Muscle of leg (tissue), 3 donors: ENCODE measurements at regions not wholly inside any gene's neighbourhood (a gene's known extent, or its start where the extent isn't known, plus 50 kb on each side); places are given as distances from the start of the nearest gene placed in this dataset.

ENCODE experiments used
- DNase-seq: peaks from one replicate; pipeline ENCODE4 v3.0.0; 2013
- H3K27ac ChIP-seq: one replicate; pipeline ENCODE4 v1.5.1; 2013; ENCODE audit warnings: mild to moderate bottlenecking, low read length, control low read depth
- H3K27me3 ChIP-seq: one replicate; pipeline ENCODE4 v1.6.1; 2013; ENCODE audit warnings: low read length; ENCODE audit not compliant: control insufficient read depth, insufficient read depth
- H3K36me3 ChIP-seq: one replicate; pipeline ENCODE4 v1.6.1; 2013; ENCODE audit warnings: low read length; ENCODE audit not compliant: control insufficient read depth, insufficient read depth
- H3K4me1 ChIP-seq: one replicate; pipeline ENCODE4 v1.6.1; 2013; ENCODE audit warnings: low read length; ENCODE audit not compliant: control insufficient read depth, insufficient read depth
- H3K4me3 ChIP-seq: one replicate; pipeline ENCODE4 v1.5.1; 2013; ENCODE audit warnings: low read length, control low read depth
- H3K9me3 ChIP-seq: replicated peaks from 2 replicates; pipeline ENCODE4 v1.6.1; 2013; ENCODE audit warnings: low read depth, low read length; ENCODE audit not compliant: control insufficient read depth
- WGBS: methylation state at CpG from one replicate; pipeline ENCODE4 v1.1.5; 2013; ENCODE audit warnings: missing lambda C conversion rate; ENCODE audit not compliant: insufficient coverage; 5-methylcytosine and 5-hydroxymethylcytosine counted together

DNA sequence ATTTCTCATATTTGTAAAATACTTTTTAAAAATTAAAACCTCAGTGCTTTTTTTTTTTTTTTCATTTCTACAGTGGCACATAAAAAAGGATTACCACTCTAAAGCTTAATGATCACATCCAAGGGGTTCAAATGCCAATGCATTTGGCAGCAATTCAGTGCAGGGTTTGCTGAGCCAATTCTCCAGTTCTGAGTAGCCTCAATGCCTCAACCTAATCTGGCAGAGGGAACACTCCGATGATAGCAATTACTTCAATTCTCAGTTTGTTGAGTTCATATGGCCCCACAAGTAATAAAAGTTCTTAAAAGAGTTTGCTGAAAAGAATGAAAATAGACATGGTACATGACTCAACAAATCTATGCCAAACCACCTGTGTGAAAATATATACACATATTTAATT is 79.3 kb upstream of the RBMS3 start:
- Histone ChIP-seq H3K9me3 (no peaks in the 10 kb centered on the region), H3K4me3 (no peak overlapping the region), H3K4me1 (no peaks in the 10 kb centered on the region), H3K27ac (no peak overlapping the region), H3K27me3 (no peaks in the 10 kb centered on the region), H3K36me3 (no peaks in the 10 kb centered on the region)
- no CpG with 5 or more reads among the region's 1 CpG for WGBS
- no peak for DNase-seq

DNA sequence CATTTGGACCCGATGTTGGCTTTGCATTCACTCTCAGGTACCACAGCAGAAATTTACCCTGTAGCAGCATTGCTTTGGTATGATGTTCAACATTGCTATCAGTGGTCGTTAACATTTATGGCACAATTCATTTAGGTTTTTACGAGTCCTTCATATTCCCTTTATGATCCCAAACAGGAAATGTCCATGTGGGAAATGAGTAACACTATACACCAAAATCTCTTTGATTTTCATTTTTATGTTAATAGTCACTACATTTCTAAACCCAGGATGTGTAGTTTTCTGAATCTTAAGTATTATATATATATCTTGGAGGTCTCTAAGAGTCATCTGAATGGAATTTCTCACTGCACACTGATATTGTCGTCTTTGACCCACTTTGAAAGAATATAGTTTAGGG is 78.5 kb upstream of the RBMS3 start:
- no peak for DNase-seq
- Histone ChIP-seq H3K27ac (no peak overlapping the region), H3K36me3 (no peaks in the 10 kb centered on the region), H3K9me3 (no peaks in the 10 kb centered on the region), H3K27me3 (no peaks in the 10 kb centered on the region), H3K4me3 (no peak overlapping the region), H3K4me1 (no peaks in the 10 kb centered on the region)
- no CpG with 5 or more reads among the region's 4 CpGs for WGBS

DNA sequence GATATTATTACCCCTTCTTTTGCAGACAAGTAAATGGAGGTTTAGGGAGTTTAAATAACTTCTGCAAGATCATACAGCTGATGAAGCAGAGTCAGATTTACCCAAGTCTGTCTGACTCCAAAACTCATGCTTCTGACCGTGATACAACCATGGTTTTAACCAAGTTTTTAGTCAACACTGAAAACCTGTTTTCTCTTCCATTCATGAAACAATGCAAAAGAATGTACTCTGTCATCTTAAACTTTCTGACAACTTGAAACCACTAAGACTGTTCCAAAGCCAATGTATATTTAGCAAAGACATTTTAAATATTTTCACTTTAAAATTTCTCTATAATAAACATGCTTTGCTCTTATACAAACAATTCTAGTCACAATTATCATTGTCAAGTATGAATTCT is 77.0 kb upstream of the RBMS3 start:
- H3K36me3 ChIP-seq = no peaks in the 10 kb centered on the region
- no peak overlapping the region for H3K27ac ChIP-seq
- no peaks in the 10 kb centered on the region for H3K27me3 ChIP-seq
- WGBS = 92% methylated on average over 1 of the region's 1 CpG
- no peaks in the 10 kb centered on the region for H3K9me3 ChIP-seq
- H3K4me3 ChIP-seq = no peak overlapping the region
- H3K4me1 ChIP-seq = no peaks in the 10 kb centered on the region
- no peak for DNase-seq

DNA sequence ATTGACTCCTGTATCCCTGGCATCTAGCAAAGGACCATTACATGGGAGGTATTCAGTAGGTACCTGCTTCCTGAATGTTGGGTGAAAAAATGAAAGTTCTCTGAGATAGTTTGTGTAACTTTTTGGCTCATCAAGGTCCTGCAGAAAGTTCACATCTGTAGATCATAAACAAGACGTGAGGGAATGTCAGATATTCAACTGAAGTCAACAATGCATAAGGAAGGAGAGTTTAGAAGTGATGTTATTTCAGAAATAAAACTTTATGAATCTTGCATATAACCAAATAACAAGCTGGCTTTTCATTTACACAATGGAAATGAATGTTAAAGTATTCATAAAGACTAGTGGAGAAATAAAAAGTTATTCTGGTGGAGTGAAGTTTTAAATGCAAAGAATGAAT is 73.4 kb upstream of the RBMS3 start:
- H3K4me1 ChIP-seq = no peaks in the 10 kb centered on the region
- no peaks in the 10 kb centered on the region for H3K9me3 ChIP-seq
- no peaks in the 10 kb centered on the region for H3K27me3 ChIP-seq
- H3K36me3 ChIP-seq = no peaks in the 10 kb centered on the region
- DNase-seq = peak; percentile 6
- no peak overlapping the region for H3K27ac ChIP-seq
- WGBS = no CpG with 5 or more reads among the region's 1 CpG
- H3K4me3 ChIP-seq = no peak overlapping the region

DNA sequence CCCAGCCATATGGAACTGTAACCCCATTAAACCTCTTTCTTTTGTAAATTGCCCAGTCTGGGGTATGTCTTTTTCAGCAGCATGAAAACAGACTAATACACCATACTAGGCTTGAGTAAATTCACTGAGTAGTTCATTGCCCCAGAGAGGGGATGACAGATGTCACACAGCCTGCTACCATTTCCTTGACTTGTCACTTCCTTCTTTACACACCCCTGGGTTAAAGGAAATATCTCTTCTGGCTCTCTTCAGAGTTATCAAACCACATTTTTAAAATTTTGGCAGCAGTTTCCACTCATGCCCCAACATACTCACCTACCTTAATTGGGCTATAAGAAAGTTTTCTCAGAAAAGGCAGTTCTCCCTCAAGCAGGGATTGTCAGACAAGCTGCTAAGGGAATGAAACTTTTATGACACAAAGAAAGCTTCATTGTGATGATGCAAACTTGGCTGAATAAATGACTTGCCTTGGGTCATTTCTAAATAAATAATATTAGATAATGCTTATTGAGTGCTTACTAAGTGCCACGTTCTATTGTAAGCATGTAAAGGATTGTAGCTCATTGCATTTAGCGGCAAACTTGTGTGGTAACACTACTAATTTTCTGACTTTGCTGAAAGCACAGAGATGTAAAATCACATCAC is 68.0 kb upstream of the RBMS3 start:
- no CpG with 5 or more reads among the region's 2 CpGs for WGBS
- H3K27me3 ChIP-seq = no peaks in the 10 kb centered on the region
- H3K4me3 ChIP-seq = no peak overlapping the region
- no peaks in the 10 kb centered on the region for H3K4me1 ChIP-seq
- H3K36me3 ChIP-seq = no peaks in the 10 kb centered on the region
- H3K9me3 ChIP-seq = no peaks in the 10 kb centered on the region
- H3K27ac ChIP-seq = no peak overlapping the region
- DNase-seq = no peak

DNA sequence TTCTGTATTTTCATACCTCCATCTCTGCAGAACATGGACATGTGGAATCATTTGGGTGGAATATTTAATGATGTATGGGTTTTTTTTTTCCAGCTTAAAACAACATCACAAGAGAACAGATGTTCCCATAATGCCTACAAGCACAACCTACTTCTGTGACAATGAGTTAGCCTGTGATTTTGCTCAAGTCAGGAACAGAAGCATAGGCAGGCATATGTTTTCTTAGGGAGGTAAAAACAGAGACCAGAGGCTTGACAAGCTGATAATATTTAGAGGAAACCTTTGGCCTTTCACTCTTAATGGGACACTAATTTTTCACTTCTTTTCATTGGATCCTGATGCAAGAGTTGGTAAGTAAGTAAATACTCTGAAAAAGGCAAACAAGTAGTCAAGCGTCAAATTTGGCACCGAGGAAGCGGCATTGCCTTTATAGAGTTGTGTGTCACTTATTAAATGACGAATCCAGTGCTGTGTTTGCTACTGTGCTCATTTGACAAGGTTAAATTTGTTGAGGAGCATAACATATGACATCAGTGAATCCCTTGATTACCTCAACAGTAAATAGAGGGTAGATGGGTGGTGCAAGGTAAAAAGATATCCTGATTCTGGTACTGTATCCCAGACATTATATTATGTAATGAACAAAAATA is 66.7 kb upstream of the RBMS3 start:
- no peaks in the 10 kb centered on the region for H3K27me3 ChIP-seq
- H3K4me1 ChIP-seq = no peaks in the 10 kb centered on the region
- H3K4me3 ChIP-seq = no peak overlapping the region
- H3K27ac ChIP-seq = no peak overlapping the region
- H3K9me3 ChIP-seq = no peaks in the 10 kb centered on the region
- 96% methylated on average over 4 of the region's 4 CpGs for WGBS
- no peak for DNase-seq
- H3K36me3 ChIP-seq = no peaks in the 10 kb centered on the region

DNA sequence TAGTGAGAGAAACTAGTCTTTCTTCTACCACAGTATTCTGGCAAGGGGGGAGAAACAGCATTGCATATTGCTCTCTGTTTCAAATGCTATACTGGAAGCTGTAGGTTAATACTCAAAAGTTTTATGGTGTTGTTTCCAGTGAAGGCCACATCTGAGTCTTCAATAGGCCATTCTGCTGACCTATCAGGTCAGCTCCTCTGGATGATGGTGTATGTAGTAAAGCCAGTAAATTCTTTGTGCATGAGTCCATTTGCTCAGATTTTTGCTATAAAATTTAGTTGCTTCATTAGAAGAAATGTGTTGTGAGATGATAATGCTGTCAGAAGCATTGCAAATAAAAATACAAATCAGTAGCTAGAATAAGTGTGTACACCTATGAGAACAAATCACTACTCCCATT is 64.9 kb upstream of the RBMS3 start:
- Histone ChIP-seq H3K4me3 (no peak overlapping the region), H3K4me1 (no peaks in the 10 kb centered on the region), H3K36me3 (no peaks in the 10 kb centered on the region), H3K27me3 (no peaks in the 10 kb centered on the region), H3K27ac (no peak overlapping the region), H3K9me3 (no peaks in the 10 kb centered on the region)
- no peak for DNase-seq

DNA sequence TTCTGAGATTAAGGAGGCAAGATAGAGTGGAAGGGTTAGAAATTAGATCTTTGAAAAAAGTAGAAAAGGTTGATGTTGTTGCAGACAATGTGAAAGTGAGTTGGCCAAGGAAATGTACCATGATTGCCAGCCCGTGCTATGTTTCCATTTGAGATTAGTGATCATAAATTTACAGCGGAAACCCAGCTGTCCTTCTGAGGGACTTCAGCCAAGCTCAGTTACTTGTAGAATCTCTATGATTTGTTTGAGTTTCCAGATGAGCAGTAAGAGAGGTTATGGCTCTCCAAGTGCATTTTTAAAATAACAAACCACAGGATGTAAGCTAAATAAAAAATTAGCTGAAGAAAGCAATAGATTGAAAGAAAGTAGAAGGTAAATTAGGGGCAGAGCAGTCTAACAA is 54.2 kb upstream of the RBMS3 start:
- Histone ChIP-seq H3K4me3 (no peak overlapping the region), H3K27ac (no peak overlapping the region), H3K27me3 (no peaks in the 10 kb centered on the region), H3K4me1 (no peaks in the 10 kb centered on the region), H3K36me3 (no peaks in the 10 kb centered on the region), H3K9me3 (no peaks in the 10 kb centered on the region)
- WGBS = 15% methylated on average over 2 of the region's 2 CpGs
- DNase-seq = peak; percentile 80

DNA sequence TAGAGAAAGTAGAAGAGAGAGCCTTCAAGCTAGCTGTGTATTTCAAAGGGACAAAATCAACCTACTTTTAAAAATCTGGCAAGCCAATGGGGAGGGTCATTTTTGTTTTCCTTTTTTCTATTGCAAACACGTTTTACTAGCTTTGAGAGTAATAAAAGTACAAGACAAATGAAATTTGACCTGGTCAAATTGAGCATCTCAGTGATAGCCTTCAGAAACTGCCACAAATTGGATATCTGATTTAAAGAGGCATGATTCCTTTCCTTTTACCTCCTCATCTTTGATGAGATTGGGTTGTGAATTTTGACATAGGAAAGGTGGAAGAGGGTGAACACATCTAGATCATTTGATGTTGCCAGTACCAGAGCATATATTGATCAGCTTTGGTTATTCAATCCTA is 53.6 kb upstream of the RBMS3 start:
- H3K36me3 ChIP-seq = no peaks in the 10 kb centered on the region
- no peaks in the 10 kb centered on the region for H3K27me3 ChIP-seq
- no peak overlapping the region for H3K27ac ChIP-seq
- H3K9me3 ChIP-seq = no peaks in the 10 kb centered on the region
- no peak overlapping the region for H3K4me3 ChIP-seq
- H3K4me1 ChIP-seq = no peaks in the 10 kb centered on the region
- no CpG with 5 or more reads among the region's 1 CpG for WGBS
- no peak for DNase-seq
